Brain microvascular endothelial cell (primary cell): ENCODE measurements at regions not wholly inside any gene's neighbourhood (a gene's known extent, or its start where the extent isn't known, plus 50 kb on each side); places are given as distances from the start of the nearest gene placed in this dataset.

Experiments
- DNase-seq: peaks from one replicate; pipeline ENCODE4 v3.0.0-alpha.2; 2020
- H3K27ac ChIP-seq: fragments of 250-450 bp; sonication (Bioruptor Pico); 2 replicates; pipeline ENCODE4 v1.5.1; 2020; ENCODE audit warnings: mild to moderate bottlenecking, moderate library complexity
- H3K27me3 ChIP-seq: fragments of 250-450 bp; sonication (Bioruptor Pico); replicated peaks from 2 replicates; pipeline ENCODE4 v1.5.1; 2020; ENCODE audit warnings: mild to moderate bottlenecking
- H3K36me3 ChIP-seq: fragments of 250-450 bp; sonication (Bioruptor Pico); replicated peaks from 2 replicates; pipeline ENCODE4 v1.5.1; 2020; ENCODE audit warnings: mild to moderate bottlenecking
- H3K4me3 ChIP-seq: 2 replicates; pipeline ENCODE4 v1.5.1; 2011; ENCODE audit warnings: low read depth, mild to moderate bottlenecking, control low read depth, low read length, moderate library complexity
- CTCF ChIP-seq: IDR thresholded peaks from 2 replicates; pipeline ENCODE4 v1.5.1; 2011; ENCODE audit warnings: low read depth, mild to moderate bottlenecking, moderate library complexity, low read length, control low read depth, inconsistent platforms; ENCODE audit errors: missing control alignments
- in situ Hi-C: cut with HindIII; loops from 2 replicates; pipeline ENCODE4 v1.10.0; 2017; ENCODE audit warnings: low sequenced_read_pairs, low pct_ligation_motif_present

DNA sequence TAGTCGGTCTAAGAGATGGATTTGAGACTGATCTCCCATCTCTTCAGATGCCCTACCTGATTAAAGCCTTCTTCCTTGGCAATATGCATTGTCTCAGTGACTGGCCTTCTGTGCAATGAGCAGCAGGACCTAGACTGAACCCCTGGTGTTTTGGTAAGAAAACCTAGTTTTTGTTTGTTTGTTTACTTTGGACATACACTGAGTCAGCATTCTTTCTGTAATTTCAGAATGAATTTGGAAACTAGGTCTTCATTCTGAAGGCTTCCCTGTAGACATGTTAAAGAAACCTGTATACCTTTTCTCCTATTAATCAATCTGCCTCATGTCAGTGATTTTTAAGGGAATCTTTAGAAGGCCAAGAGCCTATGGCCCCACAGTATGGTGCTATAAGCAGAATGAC is 597.5 kb upstream of the HTR2C start:
- H3K27me3 ChIP-seq = no peaks in the 10 kb centered on the region
- DNase-seq = no peak
- H3K36me3 ChIP-seq = no peaks in the 10 kb centered on the region
- in situ Hi-C loops = no loop called here
- H3K4me3 ChIP-seq = no peak overlapping the region
- H3K27ac ChIP-seq = no peak overlapping the region
- TF ChIP-seq CTCF = no peak

DNA sequence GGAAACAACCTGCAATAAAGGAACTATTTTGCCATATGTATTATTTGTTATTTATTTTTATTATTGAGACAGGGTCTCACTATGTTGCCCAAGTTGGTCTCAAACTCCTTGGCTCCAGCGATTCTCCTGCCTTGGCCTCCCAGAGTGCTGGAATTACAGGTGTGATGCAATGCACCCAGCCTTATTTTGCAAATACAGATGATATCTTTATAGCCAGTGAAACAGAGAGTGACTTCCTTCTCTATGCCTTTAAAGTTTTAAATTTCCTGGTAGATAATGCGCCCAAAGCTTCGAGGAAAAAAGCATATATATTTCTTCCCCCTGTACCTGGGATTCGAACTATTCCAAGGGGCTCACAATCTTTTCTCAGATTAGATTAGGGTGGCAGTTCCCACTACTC is 601.1 kb upstream of the HTR2C start:
- DNase-seq = no peak
- in situ Hi-C loops = no loop called here
- no peaks in the 10 kb centered on the region for H3K27me3 ChIP-seq
- TF ChIP-seq CTCF = no peak
- no peak overlapping the region for H3K27ac ChIP-seq
- H3K36me3 ChIP-seq = no peaks in the 10 kb centered on the region
- no peak overlapping the region for H3K4me3 ChIP-seq

- TF ChIP-seq CTCF = no peak
- in situ Hi-C loops = no loop called here
- no peaks in the 10 kb centered on the region for H3K36me3 ChIP-seq
- no peak overlapping the region for H3K27ac ChIP-seq
- H3K27me3 ChIP-seq = no peaks in the 10 kb centered on the region
- H3K4me3 ChIP-seq = no peak overlapping the region
- DNase-seq = no peak
Observed at GRCh38 chrX:113980953-113981352, 602.9 kb upstream of the HTR2C start.

GRCh38 chrX:113977887-113978286 is 606.0 kb upstream of the HTR2C start:
- H3K27me3 ChIP-seq = no peaks in the 10 kb centered on the region
- in situ Hi-C loops = no loop called here
- no peak for TF ChIP-seq CTCF
- no peaks in the 10 kb centered on the region for H3K36me3 ChIP-seq
- H3K27ac ChIP-seq = no peak overlapping the region
- no peak for DNase-seq
- H3K4me3 ChIP-seq = no peak overlapping the region

DNA sequence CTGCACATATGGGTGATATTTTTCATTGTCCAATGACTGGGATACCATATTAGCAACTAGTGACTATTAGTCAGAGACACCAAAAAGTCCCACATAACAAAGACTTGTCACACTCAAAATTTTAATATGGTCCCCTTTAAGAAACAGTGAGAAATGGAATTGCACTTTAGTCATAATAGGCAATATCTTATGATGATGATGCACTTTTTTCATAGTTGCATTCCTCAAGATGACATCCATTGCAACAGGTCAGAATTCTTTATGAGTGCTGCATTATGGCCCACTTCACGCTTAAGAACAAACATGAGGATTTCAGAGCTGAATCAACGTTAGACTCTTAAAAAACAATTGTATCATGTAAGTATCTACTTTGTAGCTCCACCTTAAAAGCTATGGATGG is 608.4 kb upstream of the HTR2C start:
- Histone ChIP-seq H3K4me3 (no peak overlapping the region), H3K27me3 (no peaks in the 10 kb centered on the region), H3K36me3 (no peaks in the 10 kb centered on the region), H3K27ac (no peak overlapping the region)
- in situ Hi-C loops = no loop called here
- no peak for DNase-seq
- no peak for TF ChIP-seq CTCF

- no peak for DNase-seq
- in situ Hi-C loops = no loop called here
- no peaks in the 10 kb centered on the region for H3K27me3 ChIP-seq
- no peak overlapping the region for H3K27ac ChIP-seq
- H3K4me3 ChIP-seq = no peak overlapping the region
- TF ChIP-seq CTCF = no peak
- no peaks in the 10 kb centered on the region for H3K36me3 ChIP-seq
Observed at GRCh38 chrX:113974881-113975280, 609.0 kb upstream of the HTR2C start.
